ENCODE measurements at regions not wholly inside any gene's neighbourhood (a gene's known extent, or its start where the extent isn't known, plus 50 kb on each side); places are given as distances from the start of the nearest gene placed in this dataset.
A peak's percentile ranks its signal among the peaks of the same experiment; 100 is the strongest.
"Not testable (repeated sequence)": the region's sequence is repeated elsewhere in the genome, so short reads cannot be mapped to it uniquely, and the experiment has no call there.

DNA sequence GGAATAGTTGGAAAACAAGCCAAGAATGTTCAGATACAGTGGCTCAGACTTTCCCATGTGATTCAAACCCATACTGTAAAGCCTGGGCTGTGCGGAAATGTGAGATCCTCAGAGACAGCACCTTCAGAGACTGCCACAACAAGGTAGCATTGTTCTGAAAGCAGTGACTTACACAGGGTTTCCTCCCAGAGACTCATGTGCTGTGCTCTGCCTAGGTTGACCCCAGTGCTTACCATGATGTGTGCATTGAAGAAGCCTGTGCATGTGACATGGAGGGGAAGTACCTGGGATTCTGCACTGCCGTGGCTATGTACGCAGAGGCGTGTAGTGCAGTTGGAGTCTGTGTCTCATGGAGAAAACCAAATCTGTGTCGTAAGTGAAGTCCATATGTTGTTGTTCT lies 219.4 kb downstream of the LRRK2 start:
- no peaks in the 10 kb centered on the region for H3K27me3 ChIP-seq
- TF ChIP-seq EP300 (IDR thresholded peaks at IDR 0.05) (no peak), POLR2A (IDR thresholded peaks at IDR 0.05) (no peak)
- TF ChIP-seq, protein P1, sequence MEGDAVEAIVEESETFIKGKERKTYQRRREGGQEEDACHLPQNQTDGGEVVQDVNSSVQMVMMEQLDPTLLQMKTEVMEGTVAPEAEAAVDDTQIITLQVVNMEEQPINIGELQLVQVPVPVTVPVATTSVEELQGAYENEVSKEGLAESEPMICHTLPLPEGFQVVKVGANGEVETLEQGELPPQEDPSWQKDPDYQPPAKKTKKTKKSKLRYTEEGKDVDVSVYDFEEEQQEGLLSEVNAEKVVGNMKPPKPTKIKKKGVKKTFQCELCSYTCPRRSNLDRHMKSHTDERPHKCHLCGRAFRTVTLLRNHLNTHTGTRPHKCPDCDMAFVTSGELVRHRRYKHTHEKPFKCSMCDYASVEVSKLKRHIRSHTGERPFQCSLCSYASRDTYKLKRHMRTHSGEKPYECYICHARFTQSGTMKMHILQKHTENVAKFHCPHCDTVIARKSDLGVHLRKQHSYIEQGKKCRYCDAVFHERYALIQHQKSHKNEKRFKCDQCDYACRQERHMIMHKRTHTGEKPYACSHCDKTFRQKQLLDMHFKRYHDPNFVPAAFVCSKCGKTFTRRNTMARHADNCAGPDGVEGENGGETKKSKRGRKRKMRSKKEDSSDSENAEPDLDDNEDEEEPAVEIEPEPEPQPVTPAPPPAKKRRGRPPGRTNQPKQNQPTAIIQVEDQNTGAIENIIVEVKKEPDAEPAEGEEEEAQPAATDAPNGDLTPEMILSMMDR (IDR thresholded peaks at IDR 0.05): no peak
- DNase-seq (ENCODE audit: low spot score in 2 of 2): no peak
- 81 to 82% methylated on average over 5 of the region's 5 CpGs for WGBS, 2 donors
- H3K27ac ChIP-seq: no peak overlapping the region
- H3K4me3 ChIP-seq: no peak overlapping the region
- no peaks in the 10 kb centered on the region for H3K36me3 ChIP-seq
- no peaks in the 10 kb centered on the region for H3K9me3 ChIP-seq
- H3K4me1 ChIP-seq: no peaks in the 10 kb centered on the region

DNA sequence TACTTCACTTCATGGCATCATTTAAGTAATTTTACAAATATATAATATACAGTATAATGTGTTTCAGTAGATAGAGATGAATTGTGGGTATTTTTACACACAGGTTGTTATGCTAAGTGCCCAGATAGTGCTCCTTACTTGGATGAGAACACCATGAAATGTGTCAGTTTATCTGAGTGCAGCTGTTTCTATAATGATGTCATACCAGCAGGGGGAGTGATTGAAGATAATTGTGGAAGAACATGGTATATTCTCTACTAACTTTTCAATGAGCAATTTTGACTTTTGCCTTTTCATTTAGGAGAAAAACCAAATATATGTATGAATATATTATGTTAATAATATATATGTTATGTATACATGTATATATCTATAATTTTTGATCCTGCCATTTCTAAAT lies 221.6 kb downstream of the LRRK2 start:
- TF ChIP-seq, protein P1 (IDR thresholded peaks at IDR 0.05): peak in 2 of 5 experiments; percentile 15 to 41
- no peak for TF ChIP-seq EP300 (IDR thresholded peaks at IDR 0.05)

DNA sequence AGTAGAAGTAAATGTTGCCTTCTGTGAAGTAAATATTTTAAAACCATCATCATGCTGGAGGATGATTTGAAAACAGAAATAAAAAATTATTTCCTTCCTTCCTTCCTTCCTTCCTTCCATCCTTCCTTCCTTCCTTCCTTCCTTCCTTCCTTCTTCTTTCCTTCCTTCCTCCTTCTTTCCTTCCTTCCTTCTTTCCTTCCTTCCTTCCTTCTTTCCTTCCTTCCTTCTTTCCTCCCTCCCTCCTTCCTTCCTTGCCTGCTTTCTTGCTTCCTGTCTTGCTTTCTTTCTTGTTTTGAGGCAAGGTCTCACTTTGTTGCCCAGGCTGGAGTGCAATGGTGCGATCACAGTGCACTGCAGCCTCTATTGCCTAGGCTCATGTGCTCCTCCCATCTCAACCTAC lies 223.7 kb downstream of the LRRK2 start:
- not testable (repeated sequence) for H3K4me3 ChIP-seq; H3K27me3 ChIP-seq; H3K9me3 ChIP-seq; DNase-seq (ENCODE audit: low spot score in 2 of 2); H3K27ac ChIP-seq; H3K36me3 ChIP-seq; H3K4me1 ChIP-seq
- WGBS, 2 donors: 94 to 97% methylated on average over 1 of the region's 1 CpG

More for the DNA sequence above, 221.6 kb downstream of the LRRK2 start:
- DNase-seq (ENCODE audit: low spot score in 2 of 2): no peak
- Histone ChIP-seq H3K4me1 (no peaks in the 10 kb centered on the region), H3K4me3 (no peak overlapping the region), H3K9me3 (no peaks in the 10 kb centered on the region), H3K27me3 (no peaks in the 10 kb centered on the region), H3K36me3 (no peaks in the 10 kb centered on the region), H3K27ac (no peak overlapping the region)

DNA sequence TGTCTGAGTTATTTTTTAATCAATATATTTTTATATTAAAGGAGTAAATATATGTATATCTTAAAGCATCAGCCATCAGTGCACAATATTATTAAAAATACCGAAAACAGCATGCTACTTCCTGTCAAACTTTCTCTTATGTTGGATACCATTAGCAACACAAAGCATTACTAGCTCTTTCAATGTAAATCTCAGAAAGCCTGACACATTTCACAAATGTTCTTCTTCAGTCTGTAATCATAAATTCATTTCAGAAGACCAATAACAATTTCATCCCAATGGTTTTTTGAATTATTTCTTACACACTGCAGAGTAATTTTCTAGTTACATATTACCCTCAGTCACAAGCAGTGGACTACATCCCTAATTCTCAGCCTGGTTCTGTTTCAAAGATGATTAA lies 226.9 kb downstream of the LRRK2 start:
- TF ChIP-seq POLR2A (IDR thresholded peaks at IDR 0.05) (no peak), EP300 (IDR thresholded peaks at IDR 0.05) (no peak)
- TF ChIP-seq, protein P1 (IDR thresholded peaks at IDR 0.05): no peak
- H3K27ac ChIP-seq: no peak overlapping the region
- WGBS, 2 donors: 95 to 96% methylated on average over 1 of the region's 1 CpG

DNA sequence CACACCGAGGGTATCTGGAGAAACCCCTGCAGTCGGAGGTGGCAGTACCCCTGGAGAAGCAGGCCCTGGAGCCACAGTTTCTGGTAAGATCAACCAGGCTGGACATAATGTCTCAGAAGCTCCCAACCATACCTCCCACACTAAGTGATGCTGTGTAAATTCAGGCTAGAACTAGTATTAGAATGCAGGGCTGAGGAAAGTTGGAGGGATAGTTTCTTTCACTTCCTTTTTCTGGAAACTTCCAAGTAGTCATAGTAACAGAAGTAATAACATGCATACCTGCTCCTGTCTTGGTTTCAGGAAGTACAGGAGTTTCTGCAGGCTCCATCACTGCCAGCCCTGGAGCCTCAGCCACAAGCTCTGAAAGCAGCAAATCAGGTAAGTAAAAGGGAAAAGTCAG lies 228.1 kb upstream of the CNTN1 start:
- H3K4me1 ChIP-seq: no peaks in the 10 kb centered on the region
- H3K9me3 ChIP-seq: no peaks in the 10 kb centered on the region
- WGBS, 2 donors: 89 to 96% methylated on average over 2 of the region's 2 CpGs
- H3K27ac ChIP-seq: no peak overlapping the region
- H3K36me3 ChIP-seq: no peaks in the 10 kb centered on the region
- no peaks in the 10 kb centered on the region for H3K27me3 ChIP-seq
- H3K4me3 ChIP-seq: no peak overlapping the region
- TF ChIP-seq, protein P1 (IDR thresholded peaks at IDR 0.05): no peak
- TF ChIP-seq POLR2A (IDR thresholded peaks at IDR 0.05) (no peak), EP300 (IDR thresholded peaks at IDR 0.05) (no peak)
- no peak for DNase-seq (ENCODE audit: low spot score in 2 of 2)

More for the DNA sequence above, 226.9 kb downstream of the LRRK2 start:
- H3K36me3 ChIP-seq: no peaks in the 10 kb centered on the region
- H3K27me3 ChIP-seq: no peaks in the 10 kb centered on the region
- H3K9me3 ChIP-seq: no peaks in the 10 kb centered on the region
- no peaks in the 10 kb centered on the region for H3K4me1 ChIP-seq
- DNase-seq (ENCODE audit: low spot score in 2 of 2): no peak
- H3K4me3 ChIP-seq: no peak overlapping the region

DNA sequence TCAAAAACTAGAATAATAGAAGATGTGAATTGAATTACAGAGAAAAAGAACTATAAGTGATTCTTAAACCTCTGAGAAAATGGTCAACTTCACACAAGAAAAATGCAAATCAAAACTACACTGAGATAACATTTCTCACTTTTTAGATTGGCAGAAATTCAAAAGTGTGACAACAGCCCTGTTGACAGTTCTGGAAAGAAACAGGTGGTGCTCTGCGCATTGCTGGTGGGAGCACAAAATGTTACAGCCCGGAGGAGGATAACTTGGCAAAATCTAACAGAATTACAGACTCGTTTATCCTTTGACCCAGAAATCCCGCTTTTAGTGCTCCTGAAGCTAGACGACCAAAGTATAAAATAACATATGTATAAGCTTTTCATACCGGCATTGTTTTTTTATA lies 222.5 kb upstream of the CNTN1 start:
- TF ChIP-seq POLR2A (IDR thresholded peaks at IDR 0.05): no peak
- no peak for TF ChIP-seq EP300 (IDR thresholded peaks at IDR 0.05)
- TF ChIP-seq, protein P1 (IDR thresholded peaks at IDR 0.05): no peak
- Histone ChIP-seq H3K4me3 (no peak overlapping the region), H3K27ac (no peak overlapping the region), H3K27me3 (no peaks in the 10 kb centered on the region), H3K9me3 (no peaks in the 10 kb centered on the region), H3K4me1 (no peaks in the 10 kb centered on the region), H3K36me3 (no peaks in the 10 kb centered on the region)
- WGBS, 2 donors: 34 to 40% methylated on average over 6 of the region's 6 CpGs
- DNase-seq (ENCODE audit: low spot score in 2 of 2): no peak
